Neural cell (in vitro differentiated cells): ENCODE measurements at regions not wholly inside any gene's neighbourhood (a gene's known extent, or its start where the extent isn't known, plus 50 kb on each side); places are given as distances from the start of the nearest gene placed in this dataset.

Experiments used
- H2AFZ ChIP-seq: fragments of 200-600, 300-800 bp; sonication (generic), shearing (Covaris generic); 2 replicates; pipeline ENCODE4 v1.6.0; 2014; ENCODE audit warnings: low read depth, mild to moderate bottlenecking, antibody characterized with exemption, low read length, moderate library complexity
- H3F3A ChIP-seq: fragments of 200-600 bp; shearing (Covaris generic); 2 replicates; pipeline ENCODE4 v1.6.1; 2016; ENCODE audit warnings: mild to moderate bottlenecking, moderate library complexity, mixed read lengths, antibody characterized with exemption, low read length; ENCODE audit not compliant: insufficient read depth, poor library complexity, severe bottlenecking
- H3K27ac ChIP-seq: fragments of 200-600, 300-800 bp; sonication (generic), shearing (Covaris generic); 2 replicates; pipeline ENCODE4 v1.5.1; 2014; ENCODE audit warnings: mild to moderate bottlenecking, low read length, moderate library complexity
- H3K27me3 ChIP-seq: fragments of 300-800, 200-600 bp; sonication (generic), shearing (Covaris generic); 2 replicates; pipeline ENCODE4 v1.6.0; 2014; ENCODE audit warnings: mild to moderate bottlenecking, low read depth, low read length, moderate library complexity; ENCODE audit not compliant: insufficient read depth
- H3K36me3 ChIP-seq: fragments of 300-800, 200-600 bp; sonication (generic), shearing (Covaris generic); 2 replicates; pipeline ENCODE4 v1.5.1; 2014; ENCODE audit warnings: mild to moderate bottlenecking, antibody characterized with exemption, low read length, moderate library complexity; ENCODE audit not compliant: insufficient read depth
- H3K4me2 ChIP-seq: fragments of 300-800, 200-600 bp; sonication (generic), shearing (Covaris generic); 2 replicates; pipeline ENCODE4 v1.6.0; 2014; ENCODE audit warnings: mild to moderate bottlenecking, low read length
- H3K4me3 ChIP-seq: fragments of 300-800, 200-600 bp; sonication (generic), shearing (Covaris generic); 2 replicates; pipeline ENCODE4 v1.5.1; 2014; ENCODE audit warnings: mild to moderate bottlenecking, low read length, moderate library complexity
- H3K79me2 ChIP-seq: fragments of 200-600 bp; shearing (Covaris generic); replicated peaks from 2 replicates; pipeline ENCODE4 v1.6.0; 2014; ENCODE audit warnings: mild to moderate bottlenecking, low read length, moderate library complexity; ENCODE audit not compliant: insufficient read depth
- H3K9ac ChIP-seq: fragments of 300-800, 200-600 bp; sonication (generic), shearing (Covaris generic); 2 replicates; pipeline ENCODE4 v1.6.1; 2016; ENCODE audit warnings: mild to moderate bottlenecking, low read length, mixed read lengths
- H3K9me2 ChIP-seq: fragments of 200-600 bp; shearing (Covaris generic); 2 replicates; pipeline ENCODE4 v1.6.1; 2016; ENCODE audit warnings: mild to moderate bottlenecking, low read length, mixed read lengths; ENCODE audit not compliant: insufficient read depth
- H3K9me3 ChIP-seq: fragments of 200-600, 300-800 bp; sonication (generic), shearing (Covaris generic); 2 replicates; pipeline ENCODE4 v1.6.1; 2016; ENCODE audit warnings: mild to moderate bottlenecking, mixed run types, low read length, moderate library complexity, mixed read lengths
- H4K20me1 ChIP-seq: fragments of 200-600 bp; shearing (Covaris generic); 2 replicates; pipeline ENCODE4 v1.6.1; 2016; ENCODE audit warnings: mild to moderate bottlenecking, mixed run types; ENCODE audit not compliant: insufficient read depth
- CTCF ChIP-seq: fragments of 450-650 bp; IDR thresholded peaks from 2 replicates; pipeline ENCODE4 v1.5.1; 2014; ENCODE audit warnings: antibody characterized with exemption, mild to moderate bottlenecking, moderate library complexity; ENCODE audit not compliant: poor library complexity, severe bottlenecking
- EP300 ChIP-seq: fragments of 450-650 bp; conservative IDR thresholded peaks from 2 replicates; pipeline ENCODE4 v1.6.1; 2014; ENCODE audit warnings: antibody characterized with exemption, mild to moderate bottlenecking, moderate library complexity; ENCODE audit not compliant: poor library complexity, severe bottlenecking
- EZH2 ChIP-seq: fragments of 200-600, 300-800 bp; shearing (Covaris generic), sonication (generic); IDR thresholded peaks from 2 replicates; pipeline ENCODE4 v1.6.1; 2014; ENCODE audit warnings: antibody characterized with exemption, low read length, borderline replicate concordance, mild to moderate bottlenecking; ENCODE audit not compliant: insufficient read depth, poor library complexity, severe bottlenecking
- MXI1 ChIP-seq: fragments of 450-650 bp; conservative IDR thresholded peaks from 2 replicates; pipeline ENCODE4 v1.6.1; 2014; ENCODE audit warnings: antibody characterized with exemption, mild to moderate bottlenecking; ENCODE audit not compliant: poor library complexity, severe bottlenecking
- POLR2AphosphoS5 ChIP-seq: IDR thresholded peaks from 2 replicates; pipeline ENCODE4 v1.6.1; 2012
- RAD21 ChIP-seq: fragments of 450-650 bp; conservative IDR thresholded peaks from 2 replicates; pipeline ENCODE4 v1.6.1; 2014; ENCODE audit warnings: antibody characterized with exemption, mild to moderate bottlenecking, moderate library complexity
- REST ChIP-seq: IDR thresholded peaks from 2 replicates; pipeline ENCODE4 v1.6.1; 2012; ENCODE audit warnings: borderline replicate concordance
- SMC3 ChIP-seq: fragments of 450-650 bp; conservative IDR thresholded peaks from 2 replicates; pipeline ENCODE4 v1.6.1; 2014; ENCODE audit warnings: antibody characterized with exemption, mild to moderate bottlenecking, moderate library complexity; ENCODE audit not compliant: poor library complexity
- TAF1 ChIP-seq: IDR thresholded peaks from 2 replicates; pipeline ENCODE4 v1.6.1; 2012; ENCODE audit warnings: low read depth

- H3K4me3 ChIP-seq: no peak overlapping the region
- TF ChIP-seq REST: no peak
- TF ChIP-seq EP300: no peak
- TF ChIP-seq CTCF: no peak
- no peak for TF ChIP-seq SMC3
- TF ChIP-seq EZH2: no peak
- TF ChIP-seq RAD21: no peak
- TF ChIP-seq TAF1: no peak
- no peak for TF ChIP-seq POLR2AphosphoS5
- no peak for TF ChIP-seq MXI1
- H3K27ac ChIP-seq: no peak overlapping the region
- no peaks in the 10 kb centered on the region for H3K9me2 ChIP-seq
- no peak overlapping the region for H2AFZ ChIP-seq
- H3K9ac ChIP-seq: no peak overlapping the region
- no peaks in the 10 kb centered on the region for H3F3A ChIP-seq
- no peak overlapping the region for H3K4me2 ChIP-seq
- no peaks in the 10 kb centered on the region for H3K27me3 ChIP-seq
- H3K9me3 ChIP-seq: no peaks in the 10 kb centered on the region
- no peaks in the 10 kb centered on the region for H4K20me1 ChIP-seq
- H3K36me3 ChIP-seq: no peaks in the 10 kb centered on the region
- H3K79me2 ChIP-seq: no peaks in the 10 kb centered on the region
Observed at GRCh38 chr10:121677880-121678279, 79.6 kb upstream of the FGFR2 start.

- Histone ChIP-seq H3K9me2 (no peaks in the 10 kb centered on the region), H3K36me3 (no peaks in the 10 kb centered on the region), H3K9ac (no peak overlapping the region), H3K4me2 (no peak overlapping the region), H3K27ac (no peak overlapping the region), H3K27me3 (no peaks in the 10 kb centered on the region), H2AFZ (no peak overlapping the region), H3K79me2 (no peaks in the 10 kb centered on the region), H3F3A (no peaks in the 10 kb centered on the region), H4K20me1 (no peaks in the 10 kb centered on the region), H3K4me3 (no peak overlapping the region), H3K9me3 (no peaks in the 10 kb centered on the region)
- TF ChIP-seq TAF1 (no peak), REST (no peak), RAD21 (no peak), EP300 (no peak), MXI1 (no peak), POLR2AphosphoS5 (no peak), EZH2 (no peak), SMC3 (no peak), CTCF (no peak)
Observed at GRCh38 chr10:121675344-121675743, 77.1 kb upstream of the FGFR2 start.
